H9 (cell line): ENCODE measurements at regions not wholly inside any gene's neighbourhood (a gene's known extent, or its start where the extent isn't known, plus 50 kb on each side); places are given as distances from the start of the nearest gene placed in this dataset.

ENCODE experiments used
- DNase-seq: peaks from one replicate; pipeline ENCODE4 v3.0.0-alpha.2; 2017
- H2AFZ ChIP-seq: one replicate; pipeline ENCODE4 v1.6.1; 2013; ENCODE audit warnings: mild to moderate bottlenecking, low read length, control low read depth, moderate library complexity
- H2AK5ac ChIP-seq: 2 replicates; pipeline ENCODE4 v1.6.1; 2013; ENCODE audit warnings: low read length, control low read depth, mixed read lengths; ENCODE audit not compliant: insufficient read length
- H2BK120ac ChIP-seq: one replicate; pipeline ENCODE4 v1.6.1; 2013; ENCODE audit warnings: low read depth, mild to moderate bottlenecking, low read length, control low read depth, inconsistent platforms; ENCODE audit not compliant: poor library complexity, severe bottlenecking
- H2BK12ac ChIP-seq: 2 replicates; pipeline ENCODE4 v1.6.1; 2013; ENCODE audit warnings: low read length, control low read depth, mixed read lengths, low read depth; ENCODE audit not compliant: insufficient read length
- H2BK15ac ChIP-seq: 2 replicates; pipeline ENCODE4 v1.6.1; 2013; ENCODE audit warnings: low read depth, low read length, control low read depth
- H2BK20ac ChIP-seq: one replicate; pipeline ENCODE4 v1.6.1; 2013; ENCODE audit warnings: low read depth, mild to moderate bottlenecking, low read length, control low read depth, inconsistent platforms; ENCODE audit not compliant: poor library complexity, severe bottlenecking
- H2BK5ac ChIP-seq: 2 replicates; pipeline ENCODE4 v1.6.1; 2013; ENCODE audit warnings: low read length, control low read depth, mixed read lengths; ENCODE audit not compliant: insufficient read length
- H3K14ac ChIP-seq: 2 replicates; pipeline ENCODE4 v1.6.1; 2013; ENCODE audit warnings: low read length, control low read depth; ENCODE audit not compliant: insufficient read depth
- H3K18ac ChIP-seq: 2 replicates; pipeline ENCODE4 v1.6.1; 2013; ENCODE audit warnings: low read depth, mild to moderate bottlenecking, mixed read lengths, low read length, control low read depth; ENCODE audit not compliant: insufficient read length
- H3K23ac ChIP-seq: 2 replicates; pipeline ENCODE4 v1.6.1; 2013; ENCODE audit warnings: low read length, control low read depth, mixed read lengths, low read depth; ENCODE audit not compliant: insufficient read length
- H3K23me2 ChIP-seq: 2 replicates; pipeline ENCODE4 v1.6.1; 2013; ENCODE audit warnings: low read depth, mild to moderate bottlenecking, mixed read lengths, low read length, control low read depth; ENCODE audit not compliant: insufficient read length, poor library complexity, severe bottlenecking
- H3K27ac ChIP-seq: 2 replicates; pipeline ENCODE4 v1.5.1; 2013; ENCODE audit warnings: low read length, control low read depth, mixed read lengths, low read depth; ENCODE audit not compliant: insufficient read length
- H3K27me3 ChIP-seq: 2 replicates; pipeline ENCODE4 v1.6.1; 2013; ENCODE audit warnings: low read length, control low read depth, inconsistent platforms; ENCODE audit not compliant: insufficient read depth
- H3K4ac ChIP-seq: 2 replicates; pipeline ENCODE4 v1.6.1; 2013; ENCODE audit warnings: low read depth, mild to moderate bottlenecking, control low read depth, inconsistent platforms, low read length, moderate library complexity
- H3K4me1 ChIP-seq: 2 replicates; pipeline ENCODE4 v1.6.1; 2013; ENCODE audit warnings: low read length, control low read depth, inconsistent platforms; ENCODE audit not compliant: insufficient read depth
- H3K4me2 ChIP-seq: 2 replicates; pipeline ENCODE4 v1.6.1; 2013; ENCODE audit warnings: low read length, control low read depth, mixed read lengths; ENCODE audit not compliant: insufficient read length, insufficient read depth
- H3K56ac ChIP-seq: 2 replicates; pipeline ENCODE4 v1.6.1; 2013; ENCODE audit warnings: low read depth, mild to moderate bottlenecking, mixed read lengths, low read length, control low read depth; ENCODE audit not compliant: insufficient read length
- H3K79me1 ChIP-seq: 2 replicates; pipeline ENCODE4 v1.6.1; 2013; ENCODE audit warnings: low read depth, mild to moderate bottlenecking, moderate library complexity, low read length, control low read depth, inconsistent platforms; ENCODE audit not compliant: insufficient read depth, poor library complexity, severe bottlenecking
- H3K79me2 ChIP-seq: 2 replicates; pipeline ENCODE4 v1.6.1; 2013; ENCODE audit warnings: low read length, control low read depth, inconsistent platforms; ENCODE audit not compliant: insufficient read depth
- H3K9ac ChIP-seq: 2 replicates; pipeline ENCODE4 v1.6.1; 2013; ENCODE audit warnings: low read length, control low read depth, mixed read lengths; ENCODE audit not compliant: insufficient read length; ENCODE audit errors: extremely low read depth
- H3K9me3 ChIP-seq: one replicate; pipeline ENCODE4 v1.6.1; 2013; ENCODE audit warnings: low read depth, low read length, inconsistent platforms; ENCODE audit not compliant: control insufficient read depth
- H3T11ph ChIP-seq: one replicate; pipeline ENCODE4 v1.6.1; 2013; ENCODE audit warnings: mild to moderate bottlenecking, low read length, control low read depth, inconsistent platforms
- H4K20me1 ChIP-seq: one replicate; pipeline ENCODE4 v1.6.1; 2013; ENCODE audit not compliant: control insufficient read depth, insufficient read length, insufficient read depth
- H4K5ac ChIP-seq: 2 replicates; pipeline ENCODE4 v1.6.1; 2013; ENCODE audit warnings: low read depth, mild to moderate bottlenecking, mixed read lengths, low read length, control low read depth; ENCODE audit not compliant: insufficient read length
- H4K8ac ChIP-seq: replicated peaks from 2 replicates; pipeline ENCODE4 v1.6.1; 2013; ENCODE audit warnings: low read length, control low read depth, mixed read lengths, low read depth; ENCODE audit not compliant: insufficient read length
- H4K91ac ChIP-seq: 2 replicates; pipeline ENCODE4 v1.6.1; 2013; ENCODE audit warnings: low read depth, mild to moderate bottlenecking, moderate library complexity, mixed read lengths, low read length, control low read depth; ENCODE audit not compliant: insufficient read length
- H3K27ac Mint-ChIP-seq, 3 experiments: 2 replicates in 2 of 3; 3 replicates in 1 of 3; pipeline ENCODE4 v1.8.0; 2020 to 2021; ENCODE audit warnings: mixed read lengths in 3 of 3, mild to moderate bottlenecking in 1 of 3, moderate library complexity in 1 of 3
- H3K27me3 Mint-ChIP-seq: 2 replicates; pipeline ENCODE4 v1.8.0; 2021; ENCODE audit warnings: low read depth, mild to moderate bottlenecking, moderate library complexity, mixed read lengths
- H3K36me3 Mint-ChIP-seq, 3 experiments: 2 replicates in 2 of 3; 3 replicates in 1 of 3; pipeline ENCODE4 v1.8.0; 2020 to 2021; ENCODE audit warnings: low read depth in 3 of 3, mixed read lengths in 3 of 3; ENCODE audit not compliant: insufficient read depth in 1 of 3
- H3K4me1 Mint-ChIP-seq, 2 experiments: 2 replicates each; pipeline ENCODE4 v1.8.0; 2020; ENCODE audit warnings: mixed read lengths in 2 of 2
- H3K4me3 Mint-ChIP-seq, 2 experiments: 2 replicates in 1 of 2; 3 replicates in 1 of 2; pipeline ENCODE4 v1.8.0; 2020 to 2021; ENCODE audit warnings: mild to moderate bottlenecking in 2 of 2, mixed read lengths in 2 of 2, moderate library complexity in 1 of 2
- H3K9me3 Mint-ChIP-seq, 2 experiments: 2 replicates in 1 of 2; 3 replicates in 1 of 2; pipeline ENCODE4 v1.8.0; 2020; ENCODE audit warnings: mild to moderate bottlenecking in 2 of 2, mixed read lengths in 2 of 2, moderate library complexity in 1 of 2
- CTCF ChIP-seq: fragments of 200-600 bp; sonication (generic); conservative IDR thresholded peaks from 3 replicates; pipeline ENCODE4 v1.8.0; 2021; ENCODE audit warnings: antibody characterized with exemption, mild to moderate bottlenecking
- WGBS: extraction: QIAGEN DNeasy Blood & Tissue Kit; methylation state at CpG from one replicate; pipeline ENCODE4 v1.1.7; 2013; ENCODE audit warnings: missing lambda C conversion rate, low lambda C conversion rate, mixed read lengths; ENCODE audit not compliant: insufficient read length; ENCODE audit errors: extremely low coverage; 5-methylcytosine and 5-hydroxymethylcytosine counted together

GRCh38 chr5:36447776-36448175 is 146.1 kb upstream of the RANBP3L start:
- no peak overlapping the region for H4K5ac ChIP-seq

More at GRCh38 chr5:36447776-36448175, 146.1 kb upstream of the RANBP3L start:
- H3K9ac ChIP-seq = no peak overlapping the region
- no peaks in the 10 kb centered on the region for H3K27me3 ChIP-seq
- no peaks in the 10 kb centered on the region for H3K79me1 ChIP-seq
- no peak overlapping the region for H3K23ac ChIP-seq
- H2BK20ac ChIP-seq = no peak overlapping the region
- H3K79me2 ChIP-seq = no peaks in the 10 kb centered on the region
- H2BK5ac ChIP-seq = no peak overlapping the region
- H2AFZ ChIP-seq = no peak overlapping the region
- H3K4me1 Mint-ChIP-seq = peaks cover 2 to 17% of the 10 kb centered on the region in 2 experiments
- no peaks in the 10 kb centered on the region for H3K27me3 Mint-ChIP-seq
- no peak overlapping the region for H2BK12ac ChIP-seq
- H3K14ac ChIP-seq = no peak overlapping the region
- no peak overlapping the region for H3K56ac ChIP-seq
- no peak for TF ChIP-seq CTCF
- H3K18ac ChIP-seq = no peak overlapping the region
- H3K23me2 ChIP-seq = no peaks in the 10 kb centered on the region
- no peak overlapping the region for H2AK5ac ChIP-seq
- no peak for DNase-seq
- no CpG with 5 or more reads among the region's 2 CpGs for WGBS
- H3K27ac Mint-ChIP-seq = no peak overlapping the region
- no peak overlapping the region for H3K4me3 Mint-ChIP-seq
- H3K4ac ChIP-seq = no peak overlapping the region
- H2BK120ac ChIP-seq = no peak overlapping the region
- H3T11ph ChIP-seq = no peak overlapping the region
- H2BK15ac ChIP-seq = no peak overlapping the region
- no peak overlapping the region for H3K4me2 ChIP-seq
- no peak overlapping the region for H4K91ac ChIP-seq
- no peaks in the 10 kb centered on the region for H3K36me3 Mint-ChIP-seq
- H3K4me1 ChIP-seq = peaks cover 3% of the 10 kb centered on the region; the same call in 1 of the 2 replicates
- no peak overlapping the region for H3K27ac ChIP-seq
- H3K9me3 Mint-ChIP-seq = no peaks in the 10 kb centered on the region
- no peaks in the 10 kb centered on the region for H4K20me1 ChIP-seq
- no peak overlapping the region for H4K8ac ChIP-seq
- no peaks in the 10 kb centered on the region for H3K9me3 ChIP-seq
